MG63 (cell line): ENCODE measurements at regions not wholly inside any gene's neighbourhood (a gene's known extent, or its start where the extent isn't known, plus 50 kb on each side); places are given as distances from the start of the nearest gene placed in this dataset.
"Not testable (repeated sequence)": the region's sequence is repeated elsewhere in the genome, so short reads cannot be mapped to it uniquely, and the experiment has no call there.

Experiments used
- DNase-seq: peaks from one replicate; pipeline ENCODE4 v3.0.0-alpha.2; 2020
- H3K27me3 ChIP-seq: fragments of 250-450 bp; sonication (Bioruptor Pico); 2 replicates; pipeline ENCODE4 v1.5.1; 2020; ENCODE audit warnings: mild to moderate bottlenecking, moderate library complexity
- H3K36me3 ChIP-seq: fragments of 250-450 bp; sonication (Bioruptor Pico); 2 replicates; pipeline ENCODE4 v1.5.1; 2020; ENCODE audit warnings: mild to moderate bottlenecking, moderate library complexity
- H3K4me3 ChIP-seq: fragments of 250-450 bp; sonication (Bioruptor Pico); 2 replicates; pipeline ENCODE4 v1.5.1; 2020; ENCODE audit warnings: mild to moderate bottlenecking, moderate library complexity
- H3K9me3 ChIP-seq: fragments of 250-450 bp; sonication (Bioruptor Pico); 2 replicates; pipeline ENCODE4 v1.5.1; 2020; ENCODE audit warnings: mild to moderate bottlenecking, moderate library complexity

- Histone ChIP-seq H3K9me3 (no peaks in the 10 kb centered on the region), H3K27me3 (peaks cover 4% of the 10 kb centered on the region; the same call in 1 of the 2 replicates), H3K36me3 (no peaks in the 10 kb centered on the region), H3K4me3 (no peak overlapping the region)
- DNase-seq = no peak
Observed at GRCh38 chr1:213391445-213391844, 340.4 kb downstream of the RPS6KC1 start.

- H3K9me3 ChIP-seq = no peaks in the 10 kb centered on the region
- peaks cover 4% of the 10 kb centered on the region; the same call in 1 of the 2 replicates for H3K27me3 ChIP-seq
- H3K36me3 ChIP-seq = no peaks in the 10 kb centered on the region
- H3K4me3 ChIP-seq = no peak overlapping the region
- no peak for DNase-seq
Observed at GRCh38 chr1:213393860-213394259, 342.8 kb downstream of the RPS6KC1 start.

GRCh38 chr1:213394837-213395236 lies 343.8 kb downstream of the RPS6KC1 start:
- Histone ChIP-seq H3K4me3 (no peak overlapping the region), H3K9me3 (no peaks in the 10 kb centered on the region), H3K36me3 (no peaks in the 10 kb centered on the region), H3K27me3 (peaks cover 4% of the 10 kb centered on the region; the same call in 1 of the 2 replicates)
- no peak for DNase-seq

- no peak for DNase-seq
- Histone ChIP-seq H3K27me3 (peaks cover 4% of the 10 kb centered on the region; the same call in 1 of the 2 replicates), H3K4me3 (no peak overlapping the region), H3K36me3 (no peaks in the 10 kb centered on the region), H3K9me3 (no peaks in the 10 kb centered on the region)
Observed at GRCh38 chr1:213397638-213398037, 346.6 kb downstream of the RPS6KC1 start.

- Histone ChIP-seq H3K36me3 (no peaks in the 10 kb centered on the region), H3K4me3 (no peak overlapping the region), H3K9me3 (no peaks in the 10 kb centered on the region), H3K27me3 (0 out of 2 replicates have a peak, but pooled peaks cover 4% of the 10 kb centered on the region)
- no peak for DNase-seq
Observed at GRCh38 chr1:213399695-213400094, 348.7 kb downstream of the RPS6KC1 start.

GRCh38 chr1:213409208-213409631 lies 358.2 kb downstream of the RPS6KC1 start:
- no peaks in the 10 kb centered on the region for H3K27me3 ChIP-seq
- H3K9me3 ChIP-seq = no peaks in the 10 kb centered on the region
- DNase-seq = no peak
- H3K4me3 ChIP-seq = no peak overlapping the region
- H3K36me3 ChIP-seq = no peaks in the 10 kb centered on the region

DNA sequence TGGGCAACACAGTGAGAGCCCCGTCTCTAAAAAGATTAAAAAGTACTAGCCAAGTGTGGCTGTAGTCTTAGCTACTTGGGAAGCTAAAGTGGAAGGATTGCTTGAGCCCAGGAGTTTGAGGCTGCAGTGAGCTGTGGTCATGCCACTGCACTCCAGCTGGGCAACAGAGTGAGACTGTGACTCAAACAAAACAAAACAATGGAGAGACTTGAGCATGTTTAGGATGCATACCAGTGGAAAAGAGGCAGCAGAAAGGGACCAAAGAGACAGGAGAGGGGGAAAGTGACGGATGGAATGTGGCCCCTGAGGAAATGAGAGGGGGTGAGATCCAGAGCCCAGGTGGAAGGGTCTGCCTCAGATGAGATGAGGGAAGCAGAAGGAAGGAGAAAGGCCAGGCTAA lies 358.9 kb downstream of the RPS6KC1 start:
- Histone ChIP-seq H3K4me3 (no peak overlapping the region), H3K36me3 (no peaks in the 10 kb centered on the region), H3K9me3 (no peaks in the 10 kb centered on the region), H3K27me3 (no peaks in the 10 kb centered on the region)
- no peak for DNase-seq

- no peaks in the 10 kb centered on the region for H3K9me3 ChIP-seq
- no peak for DNase-seq
- no peaks in the 10 kb centered on the region for H3K36me3 ChIP-seq
- H3K27me3 ChIP-seq = no peaks in the 10 kb centered on the region
- H3K4me3 ChIP-seq = no peak overlapping the region
Observed at GRCh38 chr1:213414346-213414745, 363.3 kb downstream of the RPS6KC1 start.

DNA sequence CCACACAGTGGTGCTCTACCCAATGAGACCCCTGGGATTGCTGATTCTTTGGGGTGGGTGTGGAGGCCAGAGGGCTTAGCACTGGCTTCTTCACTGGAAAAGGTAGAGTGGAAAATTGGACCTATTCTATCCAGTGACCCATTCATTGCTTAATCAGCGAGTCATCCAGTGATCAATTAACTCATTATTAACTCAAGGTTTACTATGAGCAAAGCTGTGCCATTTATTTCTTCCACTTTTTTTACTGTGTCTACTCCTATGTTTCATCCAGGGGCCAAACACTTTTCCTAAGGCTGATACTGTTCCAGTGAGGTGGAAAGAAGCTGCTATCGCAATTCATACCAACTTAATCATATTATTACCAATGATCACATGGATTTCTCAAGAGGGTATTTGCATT lies 363.9 kb downstream of the RPS6KC1 start:
- H3K9me3 ChIP-seq = no peaks in the 10 kb centered on the region
- no peak overlapping the region for H3K4me3 ChIP-seq
- no peak for DNase-seq
- H3K27me3 ChIP-seq = no peaks in the 10 kb centered on the region
- no peaks in the 10 kb centered on the region for H3K36me3 ChIP-seq

DNA sequence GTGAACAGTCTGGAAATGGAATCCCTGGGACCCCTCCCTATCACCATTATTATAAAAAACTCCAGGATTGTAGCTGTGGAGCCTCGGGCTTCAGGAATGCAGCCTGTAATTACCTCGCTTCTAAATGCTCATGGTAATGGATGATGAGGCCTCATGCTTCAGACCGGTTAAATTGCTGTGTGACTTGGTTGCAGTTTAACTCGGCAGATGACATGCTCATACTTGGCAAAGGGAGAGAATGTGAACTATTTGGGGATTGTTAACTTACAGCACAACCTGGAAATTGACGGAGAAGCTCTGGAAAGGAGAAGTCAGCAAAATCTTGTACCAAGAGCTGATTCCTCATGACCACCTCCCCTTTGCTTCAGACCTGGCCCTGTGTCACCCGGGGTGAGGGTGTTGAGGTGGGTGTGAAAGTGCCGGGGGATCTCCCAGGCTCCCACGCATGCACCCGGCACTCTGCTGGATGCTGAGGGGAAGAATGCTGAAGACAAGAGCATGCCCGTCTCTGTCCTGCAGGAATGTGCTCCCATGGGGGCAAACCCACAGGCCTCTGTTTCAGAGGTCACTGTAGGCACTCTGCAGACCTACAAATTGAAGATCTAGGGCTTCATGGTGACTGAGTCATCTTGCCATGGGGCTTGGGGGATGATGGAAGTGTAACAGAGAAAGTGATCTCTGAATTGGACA lies 364.8 kb downstream of the RPS6KC1 start:
- Histone ChIP-seq H3K9me3 (no peaks in the 10 kb centered on the region), H3K27me3 (no peaks in the 10 kb centered on the region), H3K4me3 (no peak overlapping the region), H3K36me3 (no peaks in the 10 kb centered on the region)
- no peak for DNase-seq

DNA sequence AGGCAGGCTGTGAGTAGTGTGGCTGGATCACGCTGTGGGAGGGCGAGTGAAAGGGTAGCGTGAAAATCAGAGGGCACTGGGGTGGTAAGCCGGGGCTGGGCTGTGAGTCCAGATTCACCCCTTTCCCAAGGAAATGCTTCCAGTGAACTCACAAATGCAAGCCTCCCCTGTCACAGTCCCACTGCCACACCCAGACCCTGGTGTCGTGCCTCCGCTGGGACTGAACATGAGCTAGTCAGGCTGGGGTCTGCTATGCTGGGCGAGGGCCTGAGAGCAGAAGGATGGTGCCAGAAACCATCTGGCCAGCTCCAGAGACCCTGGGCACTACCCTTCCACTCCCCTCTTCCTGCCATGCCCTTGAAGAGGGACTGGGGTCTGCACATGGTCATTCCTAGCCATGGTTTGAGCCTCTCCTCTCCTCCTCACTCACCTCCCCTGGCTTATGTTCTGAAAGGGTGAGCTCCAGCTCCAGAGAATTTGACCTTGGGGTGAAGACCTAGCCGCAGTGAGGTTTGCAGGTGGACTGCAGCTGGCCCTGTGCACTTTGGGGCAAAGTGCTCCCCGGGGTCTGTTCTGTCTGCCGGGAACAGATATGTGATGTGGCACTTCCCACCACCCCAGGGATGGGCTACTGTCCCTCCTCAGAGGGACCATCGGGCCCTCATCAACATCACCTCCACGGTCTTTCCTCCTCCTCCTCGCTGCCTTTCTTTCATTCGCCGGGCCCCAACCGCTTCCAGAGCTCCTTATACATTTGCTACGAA lies 365.6 kb downstream of the RPS6KC1 start:
- Histone ChIP-seq H3K4me3 (no peak overlapping the region), H3K9me3 (no peaks in the 10 kb centered on the region), H3K36me3 (no peaks in the 10 kb centered on the region), H3K27me3 (no peaks in the 10 kb centered on the region)
- DNase-seq = no peak

- H3K4me3 ChIP-seq = no peak overlapping the region
- DNase-seq = no peak
- H3K27me3 ChIP-seq = 0 out of 2 replicates have a peak, but pooled peaks cover 2% of the 10 kb centered on the region
- H3K9me3 ChIP-seq = no peaks in the 10 kb centered on the region
- no peaks in the 10 kb centered on the region for H3K36me3 ChIP-seq
Observed at GRCh38 chr1:213417225-213417820, 366.3 kb downstream of the RPS6KC1 start.

DNA sequence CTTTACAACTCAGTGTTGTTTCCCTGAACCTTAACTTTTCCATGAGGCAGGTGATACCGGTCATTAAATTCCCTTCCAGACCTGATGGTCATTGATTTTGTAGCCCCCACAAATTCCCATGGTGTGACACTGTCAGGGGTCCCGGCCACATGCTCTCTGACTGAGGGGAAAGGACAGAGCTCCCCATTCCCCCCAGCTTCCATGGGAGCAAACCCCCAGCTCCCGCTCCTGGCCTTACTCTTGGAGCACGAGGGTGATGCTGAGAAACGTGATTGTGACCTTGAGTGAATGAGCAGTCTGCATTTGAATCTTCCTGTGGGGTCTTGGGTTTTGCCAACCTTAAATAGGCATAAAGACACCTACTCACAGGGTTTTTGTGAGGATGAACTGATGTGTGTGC lies 366.8 kb downstream of the RPS6KC1 start:
- H3K9me3 ChIP-seq = no peaks in the 10 kb centered on the region
- H3K27me3 ChIP-seq = 0 out of 2 replicates have a peak, but pooled peaks cover 2% of the 10 kb centered on the region
- no peak overlapping the region for H3K4me3 ChIP-seq
- no peaks in the 10 kb centered on the region for H3K36me3 ChIP-seq
- DNase-seq = no peak

DNA sequence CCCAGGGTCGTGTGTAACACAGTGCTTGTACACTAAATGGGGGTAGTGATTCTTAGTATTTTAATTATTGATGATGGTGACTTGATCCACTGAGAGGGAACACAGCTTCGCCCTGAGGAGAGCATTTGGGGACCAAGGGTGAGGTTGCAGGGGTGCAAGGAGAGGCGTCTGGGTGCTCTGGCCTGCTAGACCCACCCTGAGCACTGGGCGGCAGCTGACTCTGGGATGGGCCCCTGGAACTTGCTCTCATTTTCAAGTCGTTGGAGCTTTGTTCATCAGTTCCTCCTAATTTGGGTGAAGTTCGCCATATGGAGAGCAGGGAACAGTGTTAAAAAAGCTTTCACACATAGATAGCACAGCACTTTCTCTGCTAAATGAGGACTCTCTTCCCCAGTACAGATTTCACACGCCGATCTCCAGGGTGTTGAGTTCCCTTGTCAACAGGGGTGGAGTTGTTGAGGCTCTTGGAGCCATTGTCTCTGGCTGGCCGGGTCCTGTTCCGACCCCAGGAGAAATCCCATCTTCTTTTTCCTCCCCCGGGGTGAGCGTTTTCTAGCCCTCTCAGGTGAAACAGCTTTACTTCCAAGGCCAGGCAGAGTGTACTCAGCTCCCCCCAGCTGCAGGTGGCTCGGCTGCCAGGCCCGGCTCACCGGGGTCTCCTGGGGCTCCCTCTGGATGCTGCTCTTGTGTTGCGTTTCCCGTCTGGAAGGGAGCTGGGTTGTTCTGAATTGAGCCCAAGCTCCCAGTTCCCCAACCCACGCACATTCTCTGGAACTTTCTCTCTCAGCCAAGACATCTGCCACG lies 367.4 kb downstream of the RPS6KC1 start:
- no peak for DNase-seq
- H3K4me3 ChIP-seq = no peak overlapping the region
- H3K27me3 ChIP-seq = 0 out of 2 replicates have a peak, but pooled peaks cover 2% of the 10 kb centered on the region
- H3K9me3 ChIP-seq = no peaks in the 10 kb centered on the region
- no peaks in the 10 kb centered on the region for H3K36me3 ChIP-seq

GRCh38 chr1:213419401-213420030 lies 368.5 kb downstream of the RPS6KC1 start:
- Histone ChIP-seq H3K36me3 (no peaks in the 10 kb centered on the region), H3K27me3 (peaks cover 2% of the 10 kb centered on the region; the same call in 1 of the 2 replicates), H3K4me3 (no peak overlapping the region), H3K9me3 (no peaks in the 10 kb centered on the region)
- no peak for DNase-seq

- H3K27me3 ChIP-seq, DNase-seq, H3K9me3 ChIP-seq, H3K4me3 ChIP-seq, H3K36me3 ChIP-seq: not testable (repeated sequence)
Observed at GRCh38 chr1:213421178-213421577, 370.1 kb downstream of the RPS6KC1 start.
